DMS153 (cell line): ENCODE measurements at regions not wholly inside any gene's neighbourhood (a gene's known extent, or its start where the extent isn't known, plus 50 kb on each side); places are given as distances from the start of the nearest gene placed in this dataset.
"Not testable (repeated sequence)": the region's sequence is repeated elsewhere in the genome, so short reads cannot be mapped to it uniquely, and the experiment has no call there.

ENCODE experiments used
- DNase-seq: peaks from one replicate; lab custom pipeline; 2025; lab: John Stamatoyannopoulos, UW

DNA sequence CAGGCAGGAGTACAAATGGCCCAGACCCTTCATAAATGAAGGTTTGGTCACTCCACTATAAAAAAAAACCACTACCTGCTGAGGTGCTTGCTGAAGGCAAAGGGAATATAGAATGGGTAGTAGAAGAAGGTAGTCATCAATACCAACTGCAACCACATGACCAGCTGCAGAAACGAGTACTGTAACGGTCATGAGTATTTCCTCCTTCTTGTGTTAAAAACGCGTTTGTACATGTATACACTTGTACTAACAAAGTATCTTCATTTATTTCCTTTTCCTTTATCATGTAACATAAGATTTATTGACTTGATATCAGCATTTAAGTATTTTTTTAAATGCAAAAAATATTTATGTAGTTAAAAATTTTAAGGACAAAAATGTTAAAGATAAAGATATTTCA is 238.6 kb downstream of the TFAP2B start:
- no peak for DNase-seq

DNA sequence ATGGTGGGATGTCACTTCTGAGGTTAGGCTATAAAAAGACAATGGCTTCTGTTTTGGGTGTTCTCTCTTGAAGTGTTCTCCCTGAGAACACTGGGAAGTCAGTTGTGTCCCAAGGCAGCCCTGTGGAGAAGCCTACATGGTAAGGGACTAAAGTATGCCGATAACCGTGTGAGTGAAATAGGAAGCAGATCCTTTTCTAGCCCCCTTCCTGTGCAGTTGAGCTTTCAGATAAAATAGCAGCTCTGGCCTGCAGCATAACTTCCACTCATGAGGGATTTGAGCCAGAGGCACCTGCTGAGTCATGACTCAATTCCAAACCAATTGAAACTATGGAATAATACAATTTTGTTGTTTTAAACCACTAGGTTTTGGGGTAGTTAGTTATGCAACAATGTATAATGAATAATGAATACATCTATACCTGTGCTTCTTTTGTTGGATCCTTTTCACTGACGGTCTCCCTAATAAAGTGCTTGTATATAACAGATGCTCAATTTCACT is 241.6 kb downstream of the TFAP2B start:
- no peak for DNase-seq

DNA sequence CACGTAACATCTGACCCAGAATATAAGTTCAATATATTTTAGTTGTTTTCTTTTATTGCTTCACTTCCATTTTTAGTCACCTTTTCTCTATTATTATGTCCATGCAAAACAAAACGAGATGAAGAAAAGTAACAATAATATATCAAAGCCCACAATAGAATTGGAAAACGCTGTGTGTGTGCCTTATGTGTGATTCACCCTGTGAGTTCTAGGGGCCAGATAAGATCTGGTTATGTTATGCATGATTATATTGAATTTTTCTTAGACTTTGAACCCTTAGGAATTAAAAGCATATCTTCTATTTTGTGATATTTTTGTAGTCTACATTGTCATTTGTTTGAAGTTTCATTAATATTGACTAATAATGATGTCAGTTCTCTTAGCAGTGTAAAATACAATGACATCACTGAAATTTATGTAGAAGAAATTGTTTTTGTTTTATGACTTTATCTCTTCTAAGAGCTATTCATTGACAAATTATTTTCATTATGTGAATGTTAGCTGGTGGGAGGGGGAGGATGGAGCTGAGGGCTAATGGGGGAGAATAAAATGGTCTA is 243.6 kb downstream of the TFAP2B start:
- no peak for DNase-seq

DNA sequence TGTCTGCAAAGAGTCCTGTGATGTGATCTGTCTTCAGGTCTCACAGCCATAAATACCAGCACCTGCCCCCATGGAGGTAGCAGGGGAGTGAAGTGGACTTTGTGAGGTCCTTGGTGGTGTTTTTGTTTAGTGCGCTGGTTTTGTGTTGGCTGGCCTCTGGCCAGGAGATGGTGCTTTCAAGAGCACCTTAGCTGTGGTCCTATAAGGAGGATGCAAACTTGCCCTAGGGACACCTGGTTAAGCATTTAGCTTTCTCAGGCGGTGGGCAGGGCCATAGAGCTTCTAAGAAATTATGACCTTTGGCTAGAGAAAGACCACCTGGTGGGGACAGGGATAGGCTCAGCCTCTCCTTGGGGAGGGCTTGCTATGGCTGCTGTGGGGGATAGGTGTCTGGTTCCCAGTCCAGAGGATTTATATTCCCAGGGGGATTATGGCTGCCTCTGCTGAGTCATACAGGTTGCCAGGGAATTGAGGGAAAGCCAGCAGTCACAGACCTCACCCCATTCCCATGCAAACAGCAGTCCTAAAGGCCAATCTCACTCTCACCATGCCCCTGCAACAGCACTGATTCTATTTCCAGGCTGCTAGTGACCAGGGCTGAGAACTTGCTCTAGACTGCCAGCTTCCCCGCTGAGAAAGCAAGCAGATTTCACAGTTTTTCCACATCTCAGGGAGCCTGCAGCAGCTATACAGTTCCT is 259.3 kb downstream of the TFAP2B start:
- peak; percentile 25 for DNase-seq

DNA sequence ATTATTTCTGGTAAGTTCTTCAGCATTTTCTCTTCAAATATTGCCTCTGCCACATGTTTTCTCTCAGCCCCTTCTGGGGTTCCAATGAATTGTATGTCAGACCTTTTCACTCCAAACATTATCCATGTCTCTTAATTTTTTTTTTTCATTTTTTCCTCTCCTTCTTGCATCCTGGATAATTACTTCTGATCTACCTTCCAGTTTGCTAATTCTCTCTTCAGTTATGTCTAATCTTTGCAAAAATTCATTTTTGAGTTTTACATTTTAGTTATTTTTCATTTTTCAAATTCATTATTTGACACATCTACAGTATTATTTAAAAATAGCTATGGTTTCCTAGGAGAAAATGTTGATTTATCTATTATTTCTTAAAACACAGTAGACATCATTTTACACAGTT is 271.7 kb downstream of the TFAP2B start:
- no peak for DNase-seq

DNA sequence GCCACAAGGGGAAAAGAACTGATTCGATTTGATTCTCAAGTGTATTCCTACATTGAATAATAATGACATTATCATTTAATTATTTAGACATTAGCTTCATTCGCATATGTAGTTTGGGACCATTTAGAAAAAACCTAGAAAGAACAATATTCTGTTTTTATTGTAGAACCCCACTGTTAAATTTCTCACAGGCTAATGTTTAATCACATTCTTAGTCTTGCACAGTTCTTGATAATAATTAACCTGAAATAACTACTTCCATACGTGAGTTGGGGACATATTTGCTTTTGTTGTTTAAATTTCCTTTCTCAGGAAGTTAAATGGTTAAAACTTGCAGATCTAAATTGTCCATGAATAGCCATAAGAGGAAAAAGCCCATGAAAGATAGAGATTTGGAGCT is 275.2 kb downstream of the TFAP2B start:
- DNase-seq = no peak

DNA sequence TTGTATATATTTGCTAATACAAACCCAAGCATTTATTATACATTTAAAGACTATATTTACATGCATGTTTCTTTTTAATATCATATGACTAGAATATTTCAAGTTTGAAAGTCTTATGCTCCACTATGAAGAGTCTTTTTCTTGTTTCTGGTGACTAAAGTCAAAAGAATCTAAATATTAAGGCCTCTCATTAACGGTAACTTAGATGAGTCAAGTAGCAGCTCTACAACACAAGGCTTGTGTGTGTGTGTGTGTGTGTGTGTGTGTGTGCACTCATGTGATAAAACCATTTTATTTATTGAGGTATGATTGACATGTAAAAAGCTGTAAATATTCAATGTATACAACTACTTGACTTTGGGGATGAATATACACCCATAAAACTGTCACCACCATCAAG is 275.6 kb downstream of the TFAP2B start:
- DNase-seq = no peak

DNA sequence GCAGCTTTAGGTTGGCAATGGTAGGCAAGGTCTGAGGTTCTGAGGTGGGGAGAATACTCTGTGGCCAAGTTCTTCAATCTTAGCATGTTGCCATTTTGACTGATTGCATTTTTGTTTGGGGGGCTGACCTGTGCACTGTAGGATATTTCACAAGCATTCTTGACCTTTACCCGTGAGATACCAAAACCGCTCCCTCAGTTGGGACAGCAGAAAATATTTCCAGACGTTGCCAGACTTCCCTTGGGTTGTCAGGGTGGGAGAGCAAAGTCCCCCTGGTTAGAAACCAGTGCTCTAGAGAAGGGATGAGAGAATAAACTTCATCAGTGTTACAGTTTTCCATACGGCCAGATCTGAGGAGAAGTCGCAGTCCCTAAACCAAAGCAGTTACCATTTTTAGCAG is 279.6 kb downstream of the TFAP2B start:
- DNase-seq = no peak

DNA sequence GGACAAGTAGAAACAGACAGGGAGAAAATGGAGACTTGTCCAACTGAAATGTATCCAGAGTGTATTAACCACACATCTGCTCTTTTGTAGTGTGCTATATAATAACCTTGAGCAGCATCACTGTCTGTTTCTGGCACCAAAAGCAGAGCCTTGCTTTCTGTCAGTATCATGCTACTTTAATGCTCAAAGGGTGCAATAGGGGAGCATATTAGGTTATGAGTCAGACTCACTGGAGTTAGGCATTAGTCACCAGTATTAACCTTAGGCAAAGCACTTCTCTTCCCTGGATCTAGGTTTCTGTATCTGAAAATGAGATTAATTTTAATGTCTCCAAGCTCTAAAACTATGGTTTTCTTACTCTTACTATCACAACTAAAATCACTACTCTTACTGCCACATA is 280.1 kb downstream of the TFAP2B start:
- DNase-seq = no peak

DNA sequence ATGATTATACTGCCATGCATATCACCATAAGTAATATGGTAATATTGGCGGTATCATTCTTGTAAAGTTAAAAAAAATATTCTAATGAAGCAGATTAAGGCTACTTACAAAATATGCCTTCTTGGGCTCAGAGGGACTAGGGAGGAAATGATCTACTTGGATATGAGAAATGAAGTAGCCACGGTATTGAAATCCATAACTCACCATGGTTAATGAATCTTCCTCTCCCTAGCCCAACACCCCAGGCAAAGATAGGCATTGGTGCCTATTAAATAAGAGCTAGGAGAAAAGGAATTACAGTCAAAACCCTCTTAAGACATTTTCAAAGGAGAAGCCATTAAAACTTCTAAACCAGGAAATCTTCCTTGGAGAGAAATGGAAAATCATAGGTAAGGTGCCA is 280.5 kb downstream of the TFAP2B start:
- no peak for DNase-seq

DNA sequence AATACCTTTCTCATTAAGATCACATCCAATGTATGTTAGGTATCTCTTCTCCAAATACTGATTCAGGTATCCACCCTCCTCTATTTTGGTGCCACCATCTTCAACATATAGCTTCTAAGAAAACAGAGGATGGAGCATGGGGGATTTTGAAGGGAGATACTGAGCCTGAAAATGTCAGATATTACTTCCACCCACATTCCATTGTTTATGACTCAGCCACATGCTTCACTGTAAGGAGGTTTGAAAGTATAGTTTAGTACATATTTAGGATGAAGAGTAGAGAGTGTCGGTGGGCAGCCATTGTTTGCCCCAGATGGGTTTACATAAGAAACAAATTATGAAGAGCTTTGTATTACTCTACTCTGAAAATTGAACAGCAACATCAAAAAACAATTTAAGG is 286.7 kb downstream of the TFAP2B start:
- DNase-seq = no peak

DNA sequence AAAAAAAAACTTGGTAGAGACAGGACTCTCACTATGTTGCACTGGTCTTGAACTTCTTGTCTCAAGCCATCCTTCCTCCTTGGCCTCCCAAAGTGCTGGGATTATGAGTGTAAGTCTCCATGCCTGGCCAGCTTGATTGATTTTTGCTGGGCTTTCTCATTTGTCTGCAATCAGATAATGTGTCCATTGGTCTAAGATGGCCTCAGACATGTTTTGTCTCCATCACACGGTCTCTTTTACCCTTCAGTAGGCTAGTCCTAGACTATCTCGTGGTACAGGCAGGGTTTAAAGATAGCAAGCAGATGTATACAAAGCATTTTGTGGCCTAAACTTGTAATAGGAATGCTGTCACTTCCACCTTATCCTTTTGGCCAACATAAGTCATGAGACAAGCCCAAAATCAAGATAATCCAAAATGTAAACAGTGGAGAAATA is 289.1 kb downstream of the TFAP2B start:
- no peak for DNase-seq

DNA sequence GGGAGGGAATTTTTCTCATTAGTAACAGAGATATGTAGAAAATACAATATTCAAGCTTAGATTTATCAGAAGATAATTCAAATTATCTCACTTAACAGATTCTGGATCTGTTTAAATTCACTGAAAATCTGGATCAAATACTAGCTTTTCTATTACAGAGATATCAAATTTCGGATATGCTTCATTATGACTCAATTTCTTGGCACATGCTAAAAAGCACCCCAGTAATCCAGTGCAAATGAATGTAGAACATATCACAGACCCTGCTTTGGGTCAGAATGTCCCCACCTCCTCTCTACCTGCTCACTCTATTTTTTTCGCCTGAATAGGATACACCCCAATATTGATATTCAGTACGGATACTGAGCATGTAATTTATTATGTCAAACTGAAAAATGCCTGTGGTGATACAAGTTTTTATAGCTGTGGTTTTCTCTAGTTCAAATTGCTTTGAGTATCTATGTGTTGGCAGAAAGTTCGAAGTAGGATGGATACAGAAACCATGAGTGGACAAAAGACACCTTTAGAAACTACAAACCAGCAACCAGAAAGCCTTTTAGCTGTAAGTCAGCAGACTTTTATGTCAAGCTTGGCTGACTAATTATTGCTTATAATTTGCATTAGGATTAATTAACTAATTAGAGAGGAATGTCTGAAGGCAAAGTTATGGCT is 290.0 kb downstream of the TFAP2B start:
- no peak for DNase-seq

DNA sequence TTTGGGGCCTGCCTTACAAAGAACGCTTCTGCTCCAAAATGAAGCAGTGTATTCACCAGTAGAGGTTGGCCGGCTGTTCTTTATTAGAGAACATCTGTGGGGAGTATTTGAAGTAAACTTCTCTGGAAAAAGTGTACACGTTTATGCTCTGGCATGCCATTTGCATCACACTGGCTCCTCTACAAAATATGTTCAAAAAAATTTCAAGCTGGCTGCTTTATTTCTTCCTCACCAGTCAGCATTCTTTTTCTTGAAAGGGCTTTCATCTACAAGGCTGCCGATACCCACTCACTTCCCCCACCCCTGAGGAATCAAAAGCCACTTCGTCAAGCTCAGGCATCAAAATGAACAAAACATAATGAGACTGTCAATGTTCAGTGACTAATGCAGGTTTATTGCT is 294.1 kb downstream of the TFAP2B start:
- DNase-seq = no peak

DNA sequence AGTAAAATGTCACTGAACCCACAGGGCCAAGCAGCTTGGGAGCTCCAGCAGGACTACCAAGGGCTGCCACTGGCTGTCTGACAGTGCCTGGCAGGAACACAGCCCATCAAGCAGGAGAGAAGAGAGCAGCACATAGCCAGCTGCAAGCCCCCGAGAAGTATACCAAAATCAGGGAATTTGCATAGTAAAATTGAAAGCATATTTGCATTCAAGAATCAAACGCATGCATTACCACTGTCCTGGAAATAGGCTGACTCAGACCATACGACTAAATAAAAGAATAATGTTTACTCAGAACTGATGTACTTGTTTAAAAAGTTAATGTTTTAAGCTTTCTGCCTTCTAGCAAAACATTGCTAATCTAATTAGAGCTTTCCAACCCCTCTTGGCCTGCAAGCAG is 298.1 kb downstream of the TFAP2B start:
- DNase-seq = no peak

DNA sequence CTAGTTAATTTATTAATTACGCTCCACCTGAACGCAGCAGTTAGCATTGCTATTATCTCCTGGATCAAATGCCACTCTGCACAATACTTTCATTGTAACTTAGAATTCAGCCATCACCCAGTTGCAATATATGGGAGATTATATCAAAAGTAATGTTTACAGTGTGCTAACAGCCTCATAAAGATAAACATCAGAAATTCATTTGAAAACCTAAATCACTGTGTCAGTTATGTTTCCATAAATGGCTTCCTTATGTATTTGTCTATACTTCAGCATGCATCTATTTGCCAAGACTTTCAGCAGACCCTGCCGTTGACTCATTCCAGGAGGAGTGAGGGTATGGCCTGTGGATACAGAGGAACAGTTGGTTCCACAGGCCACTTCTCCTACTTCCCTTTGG is 300.1 kb downstream of the TFAP2B start:
- no peak for DNase-seq

DNA sequence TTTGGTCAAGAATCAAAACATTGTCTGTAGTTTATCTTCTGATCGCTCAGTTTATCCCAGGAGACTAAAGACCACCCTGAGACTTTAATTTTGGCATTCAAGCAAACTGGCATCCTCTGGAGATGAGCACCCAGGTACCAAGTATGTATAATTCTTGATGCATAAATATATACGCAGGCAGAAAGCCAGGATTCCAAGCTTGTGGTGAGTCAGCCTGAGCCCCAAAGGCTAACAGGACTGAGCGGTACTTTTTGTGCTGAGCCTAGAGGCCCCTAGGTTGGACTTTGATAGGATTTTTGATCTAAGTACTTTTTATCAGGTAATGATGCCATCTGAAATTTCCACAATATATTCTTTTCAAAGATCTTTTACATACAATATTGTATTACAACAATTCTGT is 301.3 kb downstream of the TFAP2B start:
- DNase-seq = no peak

DNA sequence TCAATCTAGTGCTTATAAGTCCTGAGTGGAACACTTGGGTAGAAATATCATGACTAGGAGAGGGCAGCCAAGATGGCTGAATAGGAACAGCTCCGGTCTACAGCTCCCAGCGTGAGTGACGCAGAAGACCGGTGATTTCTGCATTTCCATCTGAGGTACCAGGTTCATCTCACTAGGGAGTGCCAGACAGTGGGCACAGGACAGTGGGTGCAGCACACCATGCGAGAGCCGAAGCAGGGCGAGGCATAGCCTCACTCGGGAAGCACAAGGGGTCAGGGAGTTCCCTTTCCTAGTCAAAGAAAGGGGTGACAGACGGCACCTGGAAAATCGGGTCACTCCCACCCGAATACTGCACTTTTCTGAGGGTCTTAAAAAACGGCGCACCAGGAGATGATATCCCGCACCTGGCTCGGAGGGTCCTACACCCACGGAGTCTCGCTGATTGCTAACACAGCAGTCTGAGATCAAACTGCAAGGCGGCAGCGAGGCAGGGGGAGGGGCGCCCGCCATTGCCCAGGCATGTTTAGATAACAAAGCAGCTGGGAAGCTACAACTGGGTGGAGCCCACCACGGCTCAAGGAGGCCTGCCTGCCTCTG is 302.8 kb downstream of the TFAP2B start:
- not testable (repeated sequence) for DNase-seq

DNA sequence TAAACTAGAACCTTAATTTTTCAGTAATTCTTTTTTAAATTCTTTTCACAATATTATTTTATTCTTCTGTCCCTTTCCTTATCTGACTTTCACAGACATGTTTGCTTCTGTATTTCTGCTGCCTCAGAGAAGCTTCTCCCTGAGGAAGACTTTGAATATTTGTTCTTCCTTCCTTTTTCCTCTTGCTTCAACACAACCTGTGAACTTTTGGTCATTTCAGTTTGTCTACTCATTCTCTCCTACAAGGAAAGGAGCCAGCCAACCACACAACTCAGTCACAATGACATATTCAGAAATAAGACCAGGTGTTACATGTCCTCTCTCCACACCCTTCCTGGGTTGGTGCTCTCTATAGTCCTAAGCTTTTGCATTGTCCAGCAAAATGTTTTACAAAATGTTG is 310.4 kb downstream of the TFAP2B start:
- DNase-seq = no peak

DNA sequence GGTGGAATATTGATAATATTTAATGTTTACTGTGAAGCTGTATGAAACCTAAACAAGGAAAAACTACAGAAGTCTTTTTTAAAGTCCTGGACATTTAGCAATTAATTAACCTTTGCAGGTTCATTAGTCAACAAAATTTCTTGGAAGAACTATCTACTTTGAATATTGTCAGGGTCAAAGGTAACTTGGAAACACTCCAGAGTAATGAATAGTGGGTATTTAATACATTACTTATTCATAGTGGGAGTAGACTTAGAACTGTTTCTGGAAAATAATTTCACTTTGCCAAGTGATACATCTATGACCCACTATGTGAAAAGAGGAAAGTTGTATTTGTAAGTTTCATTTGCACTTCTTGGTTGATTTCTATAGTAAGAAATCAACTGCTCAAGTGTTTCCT is 319.1 kb downstream of the TFAP2B start:
- DNase-seq = no peak

DNA sequence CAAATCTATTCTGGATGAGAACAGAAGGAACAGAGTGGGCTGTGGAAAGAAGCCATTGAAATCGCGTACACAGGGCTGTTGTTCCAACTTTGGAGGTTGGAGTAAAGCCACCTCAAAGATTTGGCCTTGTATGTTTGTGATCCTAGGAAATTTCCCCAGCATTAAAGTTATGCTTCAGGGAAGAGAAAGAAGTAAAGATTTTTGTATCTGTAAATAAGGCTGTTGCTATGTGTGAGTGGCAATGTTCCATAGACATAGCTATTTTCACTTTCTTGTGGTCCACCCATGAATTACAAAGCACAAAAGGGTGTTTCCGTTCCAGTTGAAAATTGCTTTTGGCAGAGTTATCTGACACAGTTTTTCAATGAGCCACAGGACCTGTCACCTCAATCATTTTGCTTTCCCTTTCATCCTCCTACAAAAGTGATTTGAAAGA is 321.3 kb downstream of the TFAP2B start:
- DNase-seq = no peak

DNA sequence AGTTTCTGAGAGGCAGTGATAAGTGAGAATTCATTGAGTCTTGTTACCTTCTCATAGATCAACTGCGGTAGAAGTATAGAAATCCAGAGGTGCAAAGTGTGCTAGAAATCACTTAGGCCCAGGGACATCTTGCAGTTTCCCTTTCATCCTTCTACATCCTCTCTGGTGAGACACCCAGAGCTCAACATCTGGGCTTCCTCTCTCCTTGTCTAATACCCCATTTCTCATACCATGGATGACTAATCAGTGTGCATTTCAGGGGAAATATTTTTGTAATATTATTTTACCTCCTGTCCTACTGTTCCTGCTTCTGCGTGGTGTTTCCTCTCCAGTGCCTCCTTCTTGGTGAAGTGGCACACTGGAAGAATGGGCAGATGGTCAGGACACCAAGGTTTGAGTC is 322.4 kb downstream of the TFAP2B start:
- no peak for DNase-seq

DNA sequence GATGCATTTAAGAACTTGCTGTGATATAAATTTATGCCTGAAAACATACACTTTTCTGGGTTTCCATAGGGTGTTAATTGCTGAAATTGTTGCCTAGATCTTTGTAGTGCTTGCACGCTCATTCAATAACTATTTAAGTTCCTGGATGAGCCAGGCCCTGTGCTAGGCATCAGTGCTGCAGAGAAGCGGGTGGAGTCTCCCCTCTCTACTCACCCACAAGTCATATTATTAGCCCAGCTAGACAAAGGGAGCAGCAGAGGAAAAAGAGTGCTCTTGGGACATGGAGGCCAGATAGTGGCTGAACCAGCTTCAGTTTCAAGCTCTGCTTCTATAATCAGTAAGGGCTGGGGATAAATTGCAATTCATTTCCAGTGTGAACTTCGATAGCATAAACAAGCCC is 329.1 kb downstream of the TFAP2B start:
- DNase-seq = no peak
